Osteoblast (primary cell): ENCODE measurements at regions not wholly inside any gene's neighbourhood (a gene's known extent, or its start where the extent isn't known, plus 50 kb on each side); places are given as distances from the start of the nearest gene placed in this dataset.

Source experiments
- DNase-seq: peaks from one replicate; pipeline ENCODE4 v3.0.0; 2011; ENCODE audit warnings: low spot score, mixed read lengths; ENCODE audit not compliant: insufficient read length; ENCODE audit errors: missing footprints
- H2AFZ ChIP-seq: 2 replicates; pipeline ENCODE4 v1.6.0; 2011; ENCODE audit warnings: mild to moderate bottlenecking, low read length
- H3K27ac ChIP-seq: 2 replicates; pipeline ENCODE4 v1.5.1; 2011; ENCODE audit warnings: mild to moderate bottlenecking, low read depth, low read length, moderate library complexity
- H3K27me3 ChIP-seq: 2 replicates; pipeline ENCODE4 v1.6.0; 2012; ENCODE audit warnings: mild to moderate bottlenecking, control low read depth, inconsistent platforms, low read length, moderate library complexity; ENCODE audit not compliant: insufficient read depth
- H3K36me3 ChIP-seq: 2 replicates; pipeline ENCODE4 v1.5.1; 2011; ENCODE audit warnings: mild to moderate bottlenecking, low read length, control low read depth, moderate library complexity; ENCODE audit not compliant: insufficient read depth
- H3K4me1 ChIP-seq: 2 replicates; pipeline ENCODE4 v1.5.1; 2011; ENCODE audit warnings: mild to moderate bottlenecking, low read length, control low read depth, moderate library complexity; ENCODE audit not compliant: insufficient read depth
- H3K4me2 ChIP-seq: 2 replicates; pipeline ENCODE4 v1.6.0; 2011; ENCODE audit warnings: mild to moderate bottlenecking, low read length; ENCODE audit not compliant: insufficient read depth
- H3K4me3 ChIP-seq: fragments of 200-600 bp; sonication (generic); 3 replicates; pipeline ENCODE4 v1.5.1; 2012; ENCODE audit warnings: mild to moderate bottlenecking, low read length, inconsistent platforms; ENCODE audit not compliant: insufficient read depth
- H3K79me2 ChIP-seq: 2 replicates; pipeline ENCODE4 v1.6.0; 2012; ENCODE audit warnings: mild to moderate bottlenecking, low read length, control low read depth, inconsistent platforms; ENCODE audit not compliant: insufficient read depth
- H3K9me3 ChIP-seq: 2 replicates; pipeline ENCODE4 v1.5.1; 2011; ENCODE audit warnings: low read depth, low read length, control low read depth
- H4K20me1 ChIP-seq: 2 replicates; pipeline ENCODE4 v1.6.0; 2012; ENCODE audit warnings: mild to moderate bottlenecking, low read length, control low read depth; ENCODE audit not compliant: insufficient read depth
- CTCF ChIP-seq: IDR thresholded peaks from 2 replicates; pipeline ENCODE4 v1.5.1; 2011; ENCODE audit warnings: mild to moderate bottlenecking, low read depth, low read length, moderate library complexity; ENCODE audit errors: extremely low read depth

DNA sequence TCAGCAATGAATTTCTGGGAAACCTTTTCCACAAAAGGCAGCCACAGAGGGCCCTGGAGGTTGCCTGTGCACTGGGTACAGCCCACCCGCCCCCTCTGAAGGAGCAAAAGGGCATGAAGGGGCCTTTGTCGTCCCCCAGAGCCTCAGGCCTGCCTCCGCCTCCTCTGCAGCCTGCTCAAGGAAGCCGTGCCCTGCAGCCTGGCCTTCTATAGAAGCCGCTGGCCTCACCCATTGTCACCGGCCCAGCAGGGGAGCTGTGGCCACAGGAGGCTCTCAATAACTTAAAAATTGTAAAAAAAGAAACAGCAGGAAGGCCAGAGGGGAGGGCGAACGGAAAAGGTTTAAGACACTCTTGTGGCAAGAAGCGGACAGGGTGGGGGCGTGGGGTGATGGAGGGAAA, 213.3 kb downstream of the IRX2 start:
- peaks cover 5% of the 10 kb centered on the region for H3K9me3 ChIP-seq

DNA sequence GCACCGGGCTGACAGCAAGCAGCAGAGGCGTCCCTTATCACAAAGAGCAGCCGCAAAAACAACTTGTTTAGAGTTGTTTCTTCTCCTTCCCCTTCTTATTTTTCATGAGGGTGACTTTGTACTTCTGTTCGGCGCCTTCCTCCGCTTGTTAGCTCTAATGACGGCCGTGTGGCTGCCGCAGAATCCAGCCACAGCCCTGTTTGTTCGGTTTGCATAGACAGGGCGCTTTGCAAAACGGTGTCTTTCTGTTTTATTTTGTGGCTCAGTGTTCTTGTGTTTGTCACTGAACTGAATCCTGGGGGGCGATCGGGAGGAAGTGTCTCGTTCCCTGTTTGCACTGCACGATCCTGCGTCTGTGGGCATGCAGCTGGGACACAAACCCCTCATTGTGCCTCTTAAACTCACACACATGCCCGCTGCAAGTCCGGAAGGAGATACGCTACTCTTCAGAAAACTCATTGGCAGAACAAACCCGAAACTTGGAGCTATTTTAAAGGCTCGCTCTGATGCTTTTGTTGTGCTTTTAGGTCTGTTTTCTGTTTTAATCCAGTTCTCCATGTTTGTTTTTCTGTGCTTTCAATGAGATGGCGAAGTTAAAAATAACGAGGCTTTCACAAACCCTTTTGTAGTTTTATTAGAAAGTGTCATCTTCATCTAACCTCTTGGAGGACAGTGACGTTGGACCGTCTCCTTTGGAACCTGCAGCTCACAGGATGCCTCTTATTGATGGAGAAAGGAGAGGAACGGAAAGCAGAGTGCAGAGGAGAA, 213.9 kb downstream of the IRX2 start:
- H3K4me2 ChIP-seq = no peak overlapping the region
- no peak overlapping the region for H3K4me3 ChIP-seq
- DNase-seq = no peak
- no peaks in the 10 kb centered on the region for H3K79me2 ChIP-seq
- peaks cover 2% of the 10 kb centered on the region for H3K9me3 ChIP-seq
- no peaks in the 10 kb centered on the region for H3K27me3 ChIP-seq
- no peak overlapping the region for H2AFZ ChIP-seq
- H4K20me1 ChIP-seq = no peaks in the 10 kb centered on the region
- H3K27ac ChIP-seq = no peak overlapping the region
- TF ChIP-seq CTCF = no peak
- H3K4me1 ChIP-seq = no peaks in the 10 kb centered on the region
- H3K36me3 ChIP-seq = no peaks in the 10 kb centered on the region

More for the DNA sequence above, 213.3 kb downstream of the IRX2 start:
- Histone ChIP-seq H2AFZ (no peak overlapping the region), H3K27me3 (no peaks in the 10 kb centered on the region), H3K79me2 (no peaks in the 10 kb centered on the region), H3K36me3 (no peaks in the 10 kb centered on the region), H3K4me1 (no peaks in the 10 kb centered on the region), H3K4me3 (no peak overlapping the region), H3K27ac (no peak overlapping the region), H3K4me2 (no peak overlapping the region), H4K20me1 (no peaks in the 10 kb centered on the region)
- DNase-seq = no peak
- TF ChIP-seq CTCF = no peak

GRCh38 chr5:2536632-2537377, 214.7 kb downstream of the IRX2 start:
- no peak overlapping the region for H3K4me2 ChIP-seq
- peaks cover 2% of the 10 kb centered on the region for H3K9me3 ChIP-seq
- no peak overlapping the region for H3K27ac ChIP-seq
- no peaks in the 10 kb centered on the region for H3K79me2 ChIP-seq
- H3K4me1 ChIP-seq = no peaks in the 10 kb centered on the region
- H4K20me1 ChIP-seq = no peaks in the 10 kb centered on the region
- H3K4me3 ChIP-seq = no peak overlapping the region
- DNase-seq = no peak
- H2AFZ ChIP-seq = no peak overlapping the region
- no peak for TF ChIP-seq CTCF
- H3K36me3 ChIP-seq = no peaks in the 10 kb centered on the region
- H3K27me3 ChIP-seq = no peaks in the 10 kb centered on the region

DNA sequence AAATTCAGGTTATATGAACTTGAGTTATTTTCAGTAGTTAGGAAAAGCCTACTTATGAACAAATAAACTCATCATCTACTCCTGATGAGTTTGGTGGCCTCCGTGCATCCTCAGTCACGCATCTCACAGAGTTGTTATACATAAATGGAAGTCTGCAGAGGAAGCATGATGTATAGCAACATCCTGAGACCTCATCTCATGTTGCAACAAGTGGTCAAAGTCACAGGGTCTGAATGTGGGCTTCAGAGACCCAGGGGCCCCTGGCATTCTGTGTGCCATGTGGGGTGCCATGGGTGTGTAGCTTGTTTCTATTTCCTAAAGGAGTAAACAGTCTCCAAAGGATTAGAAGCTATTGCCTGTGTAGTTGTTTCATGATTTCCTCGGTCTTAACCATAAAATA, 216.5 kb downstream of the IRX2 start:
- Histone ChIP-seq H3K4me1 (no peaks in the 10 kb centered on the region), H3K27me3 (no peaks in the 10 kb centered on the region), H3K4me3 (no peak overlapping the region), H3K4me2 (no peak overlapping the region), H2AFZ (no peak overlapping the region), H4K20me1 (no peaks in the 10 kb centered on the region), H3K27ac (no peak overlapping the region), H3K9me3 (peaks cover 4% of the 10 kb centered on the region), H3K36me3 (no peaks in the 10 kb centered on the region), H3K79me2 (no peaks in the 10 kb centered on the region)
- no peak for DNase-seq
- no peak for TF ChIP-seq CTCF
